Upper lobe of left lung (tissue), 4 donors: ENCODE measurements at regions not wholly inside any gene's neighbourhood (a gene's known extent, or its start where the extent isn't known, plus 50 kb on each side); places are given as distances from the start of the nearest gene placed in this dataset.

Experiments
- EP300 ChIP-seq, 4 donors: sonication (generic); formaldehyde crosslinking; IDR thresholded peaks; one replicate each; pipeline ENCODE4 v1.5.1; 2017; ENCODE audit warnings: antibody characterized with exemption in 4 of 4, control low read depth in 2 of 4
- POLR2AphosphoS5 ChIP-seq, 2 donors: sonication (generic); formaldehyde crosslinking; IDR thresholded peaks; one replicate each; pipeline ENCODE4 v1.5.1; 2017; ENCODE audit warnings: antibody characterized with exemption in 2 of 2
- TF ChIP-seq, protein P1 (sequence below), 6 experiments: fragments of 450-650 bp in 4 of 6; fragments of 200-600 bp in 2 of 6; sonication (generic) in 2 of 6; IDR thresholded peaks; one replicate each; pipeline ENCODE4 v1.5.1; 2016 to 2019; ENCODE audit warnings: antibody characterized with exemption in 6 of 6

DNA sequence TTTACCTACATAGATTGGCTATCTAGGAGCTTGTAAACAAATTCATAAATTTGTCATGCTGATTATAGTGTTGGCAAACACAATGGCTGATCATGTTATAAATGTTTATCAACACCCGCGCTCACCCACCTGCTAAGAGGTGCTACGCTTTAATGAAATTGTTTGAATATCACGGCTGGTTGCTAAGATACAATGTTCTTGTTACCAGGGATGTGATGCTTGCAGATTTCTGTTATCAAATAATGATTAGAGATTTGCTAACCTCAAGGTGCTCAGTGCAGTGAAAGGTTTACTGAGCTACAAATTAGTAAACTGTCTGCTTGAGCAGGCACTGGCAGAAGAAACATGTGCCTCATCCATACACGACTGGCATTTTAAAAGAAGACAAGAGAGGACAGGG, 160.0 kb upstream of the ZEB2 start:
- TF ChIP-seq POLR2AphosphoS5 (IDR thresholded peaks at IDR 0.05): no peak
- TF ChIP-seq, protein P1, sequence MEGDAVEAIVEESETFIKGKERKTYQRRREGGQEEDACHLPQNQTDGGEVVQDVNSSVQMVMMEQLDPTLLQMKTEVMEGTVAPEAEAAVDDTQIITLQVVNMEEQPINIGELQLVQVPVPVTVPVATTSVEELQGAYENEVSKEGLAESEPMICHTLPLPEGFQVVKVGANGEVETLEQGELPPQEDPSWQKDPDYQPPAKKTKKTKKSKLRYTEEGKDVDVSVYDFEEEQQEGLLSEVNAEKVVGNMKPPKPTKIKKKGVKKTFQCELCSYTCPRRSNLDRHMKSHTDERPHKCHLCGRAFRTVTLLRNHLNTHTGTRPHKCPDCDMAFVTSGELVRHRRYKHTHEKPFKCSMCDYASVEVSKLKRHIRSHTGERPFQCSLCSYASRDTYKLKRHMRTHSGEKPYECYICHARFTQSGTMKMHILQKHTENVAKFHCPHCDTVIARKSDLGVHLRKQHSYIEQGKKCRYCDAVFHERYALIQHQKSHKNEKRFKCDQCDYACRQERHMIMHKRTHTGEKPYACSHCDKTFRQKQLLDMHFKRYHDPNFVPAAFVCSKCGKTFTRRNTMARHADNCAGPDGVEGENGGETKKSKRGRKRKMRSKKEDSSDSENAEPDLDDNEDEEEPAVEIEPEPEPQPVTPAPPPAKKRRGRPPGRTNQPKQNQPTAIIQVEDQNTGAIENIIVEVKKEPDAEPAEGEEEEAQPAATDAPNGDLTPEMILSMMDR (IDR thresholded peaks at IDR 0.05): no peak
- TF ChIP-seq EP300 (IDR thresholded peaks at IDR 0.05): no peak
